SK-N-SH treated with all-trans-retinoic acid at 6 μM for 48 hours (cell line): ENCODE measurements at regions not wholly inside any gene's neighbourhood (a gene's known extent, or its start where the extent isn't known, plus 50 kb on each side); places are given as distances from the start of the nearest gene placed in this dataset.

Source experiments
- ATAC-seq: fragments of 200-7000 bp; cut with Tn5 transposase; 3 replicates; pipeline ENCODE4 v1.9.1; 2020; ENCODE audit warnings: mild to moderate bottlenecking, moderate library complexity
- ARNTL ChIP-seq: fragments of 450-650 bp; formaldehyde crosslinking; IDR thresholded peaks from 2 replicates; pipeline ENCODE4 v1.5.0; 2020; ENCODE audit warnings: low read depth, mild to moderate bottlenecking, moderate library complexity, borderline replicate concordance
- BACH2 ChIP-seq: fragments of 250-450 bp; sonication (Bioruptor Pico); IDR thresholded peaks from 2 replicates; pipeline ENCODE4 v1.9.0; 2021; ENCODE audit warnings: mild to moderate bottlenecking, borderline replicate concordance
- CREB5 ChIP-seq: fragments of 250-450 bp; sonication (Bioruptor Pico); IDR thresholded peaks from 2 replicates; pipeline ENCODE4 v1.5.1; 2020; ENCODE audit warnings: low read depth, mild to moderate bottlenecking, moderate library complexity
- CSDC2 ChIP-seq: fragments of 250-450 bp; sonication (Bioruptor Pico); IDR thresholded peaks from 2 replicates; pipeline ENCODE4 v1.5.0; 2020; ENCODE audit warnings: mild to moderate bottlenecking, moderate library complexity
- ESRRG ChIP-seq: fragments of 250-450 bp; sonication (Bioruptor Pico); IDR thresholded peaks from 2 replicates; pipeline ENCODE4 v1.6.1; 2021; ENCODE audit warnings: mild to moderate bottlenecking
- GLIS3 ChIP-seq: fragments of 250-450 bp; sonication (Bioruptor Pico); IDR thresholded peaks from 2 replicates; pipeline ENCODE4 v1.5.0; 2020; ENCODE audit warnings: mild to moderate bottlenecking, moderate library complexity
- OSR1 ChIP-seq: fragments of 250-450 bp; sonication (Bioruptor Pico); IDR thresholded peaks from 2 replicates; pipeline ENCODE4 v1.8.0; 2022; ENCODE audit warnings: moderate library complexity, mild to moderate bottlenecking, inconsistent platforms
- PATZ1 ChIP-seq: fragments of 250-450 bp; sonication (Bioruptor Pico); IDR thresholded peaks from 2 replicates; pipeline ENCODE4 v1.8.0; 2020; ENCODE audit warnings: mild to moderate bottlenecking, moderate library complexity, borderline replicate concordance
- PPARA ChIP-seq: fragments of 250-450 bp; sonication (Bioruptor Pico); IDR thresholded peaks from 2 replicates; pipeline ENCODE4 v1.5.0; 2020; ENCODE audit warnings: mild to moderate bottlenecking, borderline replicate concordance
- RARB ChIP-seq: fragments of 250-450 bp; sonication (Bioruptor Pico); IDR thresholded peaks from 2 replicates; pipeline ENCODE4 v1.8.0; 2021; ENCODE audit warnings: mild to moderate bottlenecking, moderate library complexity
- SNAI2 ChIP-seq: fragments of 250-450 bp; sonication (Bioruptor Pico); IDR thresholded peaks from 2 replicates; pipeline ENCODE4 v1.5.0; 2020; ENCODE audit warnings: mild to moderate bottlenecking, moderate library complexity
- TOX ChIP-seq: fragments of 250-450 bp; sonication (Bioruptor Pico); IDR thresholded peaks from 2 replicates; pipeline ENCODE4 v1.8.0; 2021; ENCODE audit warnings: mild to moderate bottlenecking, moderate library complexity, borderline replicate concordance
- ZC3H10 ChIP-seq: fragments of 250-450 bp; sonication (Bioruptor Pico); IDR thresholded peaks from 2 replicates; pipeline ENCODE4 v1.5.1; 2021; ENCODE audit warnings: mild to moderate bottlenecking, moderate library complexity
- ZFP3 ChIP-seq: fragments of 250-450 bp; sonication (Bioruptor Pico); IDR thresholded peaks from 2 replicates; pipeline ENCODE4 v1.5.0; 2020; ENCODE audit warnings: mild to moderate bottlenecking, moderate library complexity
- ZNF565 ChIP-seq: fragments of 450-650 bp; formaldehyde crosslinking; conservative IDR thresholded peaks from 2 replicates; pipeline ENCODE4 v1.5.0; 2020; ENCODE audit warnings: low read depth, mild to moderate bottlenecking, moderate library complexity
- ZNF70 ChIP-seq: fragments of 450-650 bp; formaldehyde crosslinking; IDR thresholded peaks from 2 replicates; pipeline ENCODE4 v1.5.0; 2020; ENCODE audit warnings: mild to moderate bottlenecking, moderate library complexity
- ZNF8 ChIP-seq: fragments of 450-650 bp; formaldehyde crosslinking; IDR thresholded peaks from 2 replicates; pipeline ENCODE4 v1.5.0; 2020; ENCODE audit warnings: mild to moderate bottlenecking, moderate library complexity
- TF ChIP-seq, protein P1 (sequence below): fragments of 250-450 bp; sonication (Bioruptor Pico); IDR thresholded peaks from 2 replicates; pipeline ENCODE4 v1.8.0; 2021; ENCODE audit warnings: low read depth, mild to moderate bottlenecking, moderate library complexity, borderline replicate concordance
- TF ChIP-seq, protein P2 (sequence below): fragments of 250-450 bp; sonication (Bioruptor Pico); IDR thresholded peaks from 2 replicates; pipeline ENCODE4 v1.5.1; 2021; ENCODE audit warnings: mild to moderate bottlenecking, moderate library complexity
- TF ChIP-seq, protein P3 (sequence below): fragments of 250-450 bp; sonication (Bioruptor Pico); IDR thresholded peaks from 2 replicates; pipeline ENCODE4 v1.5.0; 2020; ENCODE audit warnings: mild to moderate bottlenecking, moderate library complexity

DNA sequence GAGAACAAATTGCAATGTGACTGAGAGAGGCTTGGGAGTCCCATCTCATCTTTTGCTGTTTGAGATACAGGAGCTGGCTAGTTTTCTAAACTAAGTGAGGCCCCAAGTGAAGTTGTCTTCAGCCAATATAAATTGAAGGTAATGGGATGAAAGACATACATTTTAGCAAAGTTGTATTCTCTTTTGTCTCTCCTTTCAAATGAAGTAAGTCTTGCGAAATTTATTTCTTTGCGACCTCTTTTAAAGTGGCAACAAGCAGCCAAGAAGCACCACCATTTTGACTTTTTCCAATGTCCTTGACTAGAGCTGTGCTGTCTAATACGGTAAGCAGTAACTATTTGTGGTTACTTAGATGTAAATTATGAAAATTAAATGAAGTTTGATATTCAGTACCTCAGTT, 385.7 kb downstream of the USP25 start:
- TF ChIP-seq OSR1 (CRISPR knock-in tag) (no peak), SNAI2 (no peak), CSDC2 (CRISPR knock-in tag) (no peak), ZNF70 (CRISPR knock-in tag) (no peak), ARNTL (CRISPR knock-in tag) (no peak), ZNF565 (CRISPR knock-in tag) (no peak), RARB (CRISPR knock-in tag) (no peak), ZNF8 (CRISPR knock-in tag) (no peak), CREB5 (CRISPR knock-in tag) (no peak), PPARA (CRISPR knock-in tag) (no peak), BACH2 (no peak), ZFP3 (CRISPR knock-in tag) (no peak), ESRRG (CRISPR knock-in tag) (no peak), GLIS3 (CRISPR knock-in tag) (no peak), TOX (CRISPR knock-in tag) (no peak), ZC3H10 (CRISPR knock-in tag) (no peak), PATZ1 (CRISPR knock-in tag) (no peak)
- TF ChIP-seq, protein P1, sequence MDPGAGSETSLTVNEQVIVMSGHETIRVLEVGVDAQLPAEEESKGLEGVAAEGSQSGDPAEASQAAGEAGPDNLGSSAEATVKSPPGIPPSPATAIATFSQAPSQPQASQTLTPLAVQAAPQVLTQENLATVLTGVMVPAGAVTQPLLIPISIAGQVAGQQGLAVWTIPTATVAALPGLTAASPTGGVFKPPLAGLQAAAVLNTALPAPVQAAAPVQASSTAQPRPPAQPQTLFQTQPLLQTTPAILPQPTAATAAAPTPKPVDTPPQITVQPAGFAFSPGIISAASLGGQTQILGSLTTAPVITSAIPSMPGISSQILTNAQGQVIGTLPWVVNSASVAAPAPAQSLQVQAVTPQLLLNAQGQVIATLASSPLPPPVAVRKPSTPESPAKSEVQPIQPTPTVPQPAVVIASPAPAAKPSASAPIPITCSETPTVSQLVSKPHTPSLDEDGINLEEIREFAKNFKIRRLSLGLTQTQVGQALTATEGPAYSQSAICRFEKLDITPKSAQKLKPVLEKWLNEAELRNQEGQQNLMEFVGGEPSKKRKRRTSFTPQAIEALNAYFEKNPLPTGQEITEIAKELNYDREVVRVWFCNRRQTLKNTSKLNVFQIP (CRISPR knock-in tag), result no peak
- TF ChIP-seq, protein P2, sequence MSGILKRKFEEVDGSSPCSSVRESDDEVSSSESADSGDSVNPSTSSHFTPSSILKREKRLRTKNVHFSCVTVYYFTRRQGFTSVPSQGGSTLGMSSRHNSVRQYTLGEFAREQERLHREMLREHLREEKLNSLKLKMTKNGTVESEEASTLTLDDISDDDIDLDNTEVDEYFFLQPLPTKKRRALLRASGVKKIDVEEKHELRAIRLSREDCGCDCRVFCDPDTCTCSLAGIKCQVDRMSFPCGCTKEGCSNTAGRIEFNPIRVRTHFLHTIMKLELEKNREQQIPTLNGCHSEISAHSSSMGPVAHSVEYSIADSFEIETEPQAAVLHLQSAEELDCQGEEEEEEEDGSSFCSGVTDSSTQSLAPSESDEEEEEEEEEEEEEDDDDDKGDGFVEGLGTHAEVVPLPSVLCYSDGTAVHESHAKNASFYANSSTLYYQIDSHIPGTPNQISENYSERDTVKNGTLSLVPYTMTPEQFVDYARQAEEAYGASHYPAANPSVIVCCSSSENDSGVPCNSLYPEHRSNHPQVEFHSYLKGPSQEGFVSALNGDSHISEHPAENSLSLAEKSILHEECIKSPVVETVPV (CRISPR knock-in tag), result no peak
- TF ChIP-seq, protein P3, sequence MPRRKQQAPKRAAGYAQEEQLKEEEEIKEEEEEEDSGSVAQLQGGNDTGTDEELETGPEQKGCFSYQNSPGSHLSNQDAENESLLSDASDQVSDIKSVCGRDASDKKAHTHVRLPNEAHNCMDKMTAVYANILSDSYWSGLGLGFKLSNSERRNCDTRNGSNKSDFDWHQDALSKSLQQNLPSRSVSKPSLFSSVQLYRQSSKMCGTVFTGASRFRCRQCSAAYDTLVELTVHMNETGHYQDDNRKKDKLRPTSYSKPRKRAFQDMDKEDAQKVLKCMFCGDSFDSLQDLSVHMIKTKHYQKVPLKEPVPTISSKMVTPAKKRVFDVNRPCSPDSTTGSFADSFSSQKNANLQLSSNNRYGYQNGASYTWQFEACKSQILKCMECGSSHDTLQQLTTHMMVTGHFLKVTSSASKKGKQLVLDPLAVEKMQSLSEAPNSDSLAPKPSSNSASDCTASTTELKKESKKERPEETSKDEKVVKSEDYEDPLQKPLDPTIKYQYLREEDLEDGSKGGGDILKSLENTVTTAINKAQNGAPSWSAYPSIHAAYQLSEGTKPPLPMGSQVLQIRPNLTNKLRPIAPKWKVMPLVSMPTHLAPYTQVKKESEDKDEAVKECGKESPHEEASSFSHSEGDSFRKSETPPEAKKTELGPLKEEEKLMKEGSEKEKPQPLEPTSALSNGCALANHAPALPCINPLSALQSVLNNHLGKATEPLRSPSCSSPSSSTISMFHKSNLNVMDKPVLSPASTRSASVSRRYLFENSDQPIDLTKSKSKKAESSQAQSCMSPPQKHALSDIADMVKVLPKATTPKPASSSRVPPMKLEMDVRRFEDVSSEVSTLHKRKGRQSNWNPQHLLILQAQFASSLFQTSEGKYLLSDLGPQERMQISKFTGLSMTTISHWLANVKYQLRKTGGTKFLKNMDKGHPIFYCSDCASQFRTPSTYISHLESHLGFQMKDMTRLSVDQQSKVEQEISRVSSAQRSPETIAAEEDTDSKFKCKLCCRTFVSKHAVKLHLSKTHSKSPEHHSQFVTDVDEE (CRISPR knock-in tag), result no peak
- no peak for ATAC-seq

DNA sequence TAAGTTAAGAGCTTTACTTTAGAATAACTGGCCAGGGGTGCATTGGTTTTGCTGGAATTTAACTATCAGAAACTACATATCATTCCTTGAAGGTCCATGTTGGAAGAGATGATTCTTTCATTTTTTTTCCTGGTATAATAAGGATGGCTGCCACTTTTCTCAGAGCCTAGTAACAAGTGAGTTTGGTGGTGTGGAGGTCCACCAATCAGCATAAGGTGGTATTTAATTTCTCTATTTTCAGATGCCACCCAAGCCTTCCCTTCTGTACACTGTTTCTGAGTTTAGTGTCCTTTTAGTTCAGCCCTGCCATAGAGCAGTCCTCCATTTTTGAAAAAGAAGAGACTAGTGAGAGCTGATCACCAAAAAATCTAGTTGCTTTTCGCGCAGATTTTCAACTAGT, 386.3 kb downstream of the USP25 start:
- no peak for ATAC-seq
- TF ChIP-seq ARNTL (CRISPR knock-in tag), result no peak

- no peak for ATAC-seq
- TF ChIP-seq SNAI2 (no peak), CREB5 (CRISPR knock-in tag) (no peak), ZNF8 (CRISPR knock-in tag) (no peak)
Measured at GRCh38 chr21:16116798-16117197, 387.0 kb downstream of the USP25 start.
